OCI-LY7 (cell line): ENCODE measurements at regions not wholly inside any gene's neighbourhood (a gene's known extent, or its start where the extent isn't known, plus 50 kb on each side); places are given as distances from the start of the nearest gene placed in this dataset.

ENCODE experiments used
- BruUV-seq: library from RNA; stranded (reverse); fragments of 400-500 nt; replicated peaks from 2 replicates; lab custom pipeline; 2021; lab: Mats Ljungman, UMichigan
- CTCF ChIA-PET: fragments of 300-600 bp; sonication (Branson Sonifier 250); formaldehyde crosslinking; loops from one replicate; lab custom pipeline; 2022; ENCODE audit warnings: antibody characterized with exemption; ENCODE audit not compliant: unreplicated experiment; lab: Charles Lee
- POLR2A ChIA-PET: fragments of 300-600 bp; sonication (Branson Sonifier 250); formaldehyde crosslinking; loops from one replicate; lab custom pipeline; 2022; ENCODE audit warnings: antibody characterized with exemption; lab: Charles Lee
- DNase-seq: peaks from one replicate; pipeline ENCODE4 v3.0.0-alpha.2; 2015; ENCODE audit warnings: low spot score
- H2AFZ ChIP-seq: fragments of 200-600 bp; sonication (generic), shearing (Covaris generic); 2 replicates; pipeline ENCODE4 v1.6.1; 2014; ENCODE audit warnings: mild to moderate bottlenecking, antibody characterized with exemption, low read length, moderate library complexity
- H3K27ac ChIP-seq: fragments of 200-600 bp; sonication (generic); 2 replicates; pipeline ENCODE4 v1.5.1; 2014; ENCODE audit warnings: mixed run types, low read depth, mild to moderate bottlenecking, moderate library complexity, low read length, inconsistent platforms; ENCODE audit not compliant: poor library complexity, severe bottlenecking
- H3K36me3 ChIP-seq: fragments of 200-600 bp; sonication (generic); 2 replicates; pipeline ENCODE4 v1.6.1; 2014; ENCODE audit warnings: mild to moderate bottlenecking, antibody characterized with exemption, low read length, moderate library complexity, mixed read lengths; ENCODE audit not compliant: insufficient read depth
- H3K4me1 ChIP-seq: fragments of 200-600 bp; sonication (generic); 2 replicates; pipeline ENCODE4 v1.5.1; 2014; ENCODE audit warnings: mild to moderate bottlenecking, low read length; ENCODE audit not compliant: insufficient read depth, poor library complexity, severe bottlenecking
- H3K4me2 ChIP-seq: fragments of 200-600 bp; sonication (generic); 2 replicates; pipeline ENCODE4 v1.6.1; 2014; ENCODE audit warnings: mild to moderate bottlenecking, low read length
- H3K4me3 ChIP-seq: fragments of 200-600 bp; sonication (generic); 2 replicates; pipeline ENCODE4 v1.5.1; 2014; ENCODE audit warnings: mild to moderate bottlenecking, low read depth, low read length; ENCODE audit not compliant: poor library complexity, severe bottlenecking
- H3K79me2 ChIP-seq: fragments of 200-600 bp; sonication (generic); 2 replicates; pipeline ENCODE4 v1.6.1; 2016; ENCODE audit warnings: low read depth, mild to moderate bottlenecking, low read length, moderate library complexity, mixed read lengths; ENCODE audit not compliant: insufficient read depth
- H3K9me2 ChIP-seq: fragments of 200-600 bp; sonication (generic); 2 replicates; pipeline ENCODE4 v1.6.1; 2016; ENCODE audit warnings: mild to moderate bottlenecking, low read length, mixed read lengths; ENCODE audit not compliant: insufficient read depth
- H3K9me3 ChIP-seq: fragments of 200-600 bp; sonication (generic); 2 replicates; pipeline ENCODE4 v1.6.1; 2014; ENCODE audit warnings: mild to moderate bottlenecking, mixed run types, low read length, mixed read lengths
- H4K20me1 ChIP-seq: fragments of 200-600 bp; sonication (generic); 2 replicates; pipeline ENCODE4 v1.6.1; 2014; ENCODE audit warnings: mild to moderate bottlenecking, antibody characterized with exemption, low read length, moderate library complexity, mixed read lengths; ENCODE audit not compliant: insufficient read depth
- EZH2phosphoT487 ChIP-seq: fragments of 200-600 bp; sonication (generic); IDR thresholded peaks from 2 replicates; pipeline ENCODE4 v1.6.1; 2018; ENCODE audit warnings: low read depth, borderline replicate concordance, mild to moderate bottlenecking, mixed run types, antibody characterized with exemption, low read length, moderate library complexity, mixed read lengths
- intact Hi-C: fragments of 100-400 bp; cut with micrococcal nuclease; formaldehyde crosslinking; loops from one replicate; pipeline ENCODE4 v1.10.0; 2022; ENCODE audit not compliant: unreplicated experiment
- TF ChIP-seq, protein P1 (sequence below): fragments of 200-600 bp; sonication (generic); conservative IDR thresholded peaks from 2 replicates; pipeline ENCODE4 v1.5.1; 2014; ENCODE audit warnings: mild to moderate bottlenecking, antibody characterized with exemption, low read length, moderate library complexity, mixed read lengths

DNA sequence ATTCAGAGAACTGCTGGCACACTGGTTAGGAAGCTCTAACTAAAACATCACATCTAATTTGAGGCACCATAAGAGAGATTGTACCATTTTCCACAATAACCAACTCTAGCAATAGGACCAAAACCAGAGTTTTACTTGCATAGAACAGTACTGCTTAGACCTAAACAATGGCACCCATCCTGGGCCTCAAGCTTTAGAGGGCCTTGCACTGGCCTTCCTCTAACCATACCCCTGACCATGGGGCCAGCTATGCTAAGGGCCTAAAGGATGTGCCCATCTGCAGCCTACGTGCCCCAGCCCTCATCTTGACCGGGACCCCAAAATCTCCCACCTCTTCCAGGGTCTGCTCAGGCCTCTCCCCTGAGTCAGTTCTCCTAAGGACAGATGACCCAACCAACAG is 74.4 kb upstream of the ARHGAP32 start:
- POLR2A ChIA-PET = no interaction called here
- Histone ChIP-seq H3K4me2 (no peak overlapping the region), H4K20me1 (no peaks in the 10 kb centered on the region), H3K27ac (no peak overlapping the region), H3K9me2 (no peaks in the 10 kb centered on the region), H3K4me1 (no peaks in the 10 kb centered on the region), H3K36me3 (no peaks in the 10 kb centered on the region), H3K9me3 (no peaks in the 10 kb centered on the region), H3K79me2 (no peaks in the 10 kb centered on the region), H2AFZ (no peak overlapping the region), H3K4me3 (no peak overlapping the region)
- no peak for TF ChIP-seq EZH2phosphoT487
- TF ChIP-seq, protein P1, sequence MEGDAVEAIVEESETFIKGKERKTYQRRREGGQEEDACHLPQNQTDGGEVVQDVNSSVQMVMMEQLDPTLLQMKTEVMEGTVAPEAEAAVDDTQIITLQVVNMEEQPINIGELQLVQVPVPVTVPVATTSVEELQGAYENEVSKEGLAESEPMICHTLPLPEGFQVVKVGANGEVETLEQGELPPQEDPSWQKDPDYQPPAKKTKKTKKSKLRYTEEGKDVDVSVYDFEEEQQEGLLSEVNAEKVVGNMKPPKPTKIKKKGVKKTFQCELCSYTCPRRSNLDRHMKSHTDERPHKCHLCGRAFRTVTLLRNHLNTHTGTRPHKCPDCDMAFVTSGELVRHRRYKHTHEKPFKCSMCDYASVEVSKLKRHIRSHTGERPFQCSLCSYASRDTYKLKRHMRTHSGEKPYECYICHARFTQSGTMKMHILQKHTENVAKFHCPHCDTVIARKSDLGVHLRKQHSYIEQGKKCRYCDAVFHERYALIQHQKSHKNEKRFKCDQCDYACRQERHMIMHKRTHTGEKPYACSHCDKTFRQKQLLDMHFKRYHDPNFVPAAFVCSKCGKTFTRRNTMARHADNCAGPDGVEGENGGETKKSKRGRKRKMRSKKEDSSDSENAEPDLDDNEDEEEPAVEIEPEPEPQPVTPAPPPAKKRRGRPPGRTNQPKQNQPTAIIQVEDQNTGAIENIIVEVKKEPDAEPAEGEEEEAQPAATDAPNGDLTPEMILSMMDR = no peak
- intact Hi-C loops = no loop called here
- no peak for DNase-seq
- CTCF ChIA-PET = no interaction called here
- BruUV-seq = no TSS peak

DNA sequence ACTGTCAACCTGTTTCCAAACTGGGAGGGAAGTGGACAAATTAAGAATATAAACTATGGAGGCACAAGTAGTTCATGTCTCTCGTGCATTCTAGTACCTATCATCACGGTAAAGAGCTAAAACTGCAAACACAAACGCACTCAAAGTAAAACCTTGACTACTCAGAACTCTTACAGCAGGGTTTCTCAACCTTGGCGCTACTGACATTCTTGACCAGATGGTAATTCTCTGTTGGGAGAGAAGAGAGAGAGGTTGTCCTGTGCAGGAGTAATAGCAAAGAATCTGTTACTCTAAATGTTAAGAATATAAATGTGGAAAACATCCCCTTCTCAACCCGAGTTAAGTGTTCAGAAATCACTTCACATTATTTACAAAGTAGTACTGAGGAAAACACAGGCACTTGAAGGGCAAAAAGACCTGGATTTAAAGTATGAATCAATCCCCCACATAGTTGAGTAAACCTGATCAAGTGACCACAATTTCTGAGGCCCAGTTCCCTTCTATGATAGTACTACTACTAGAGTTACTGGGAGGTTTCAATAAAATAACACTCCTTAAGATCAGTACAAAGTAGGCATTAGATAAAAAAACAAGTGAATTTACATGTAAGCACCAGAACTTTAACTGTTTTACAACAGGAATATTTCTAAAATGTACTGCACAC is 73.1 kb upstream of the ARHGAP32 start:
- H3K79me2 ChIP-seq = no peaks in the 10 kb centered on the region

DNA sequence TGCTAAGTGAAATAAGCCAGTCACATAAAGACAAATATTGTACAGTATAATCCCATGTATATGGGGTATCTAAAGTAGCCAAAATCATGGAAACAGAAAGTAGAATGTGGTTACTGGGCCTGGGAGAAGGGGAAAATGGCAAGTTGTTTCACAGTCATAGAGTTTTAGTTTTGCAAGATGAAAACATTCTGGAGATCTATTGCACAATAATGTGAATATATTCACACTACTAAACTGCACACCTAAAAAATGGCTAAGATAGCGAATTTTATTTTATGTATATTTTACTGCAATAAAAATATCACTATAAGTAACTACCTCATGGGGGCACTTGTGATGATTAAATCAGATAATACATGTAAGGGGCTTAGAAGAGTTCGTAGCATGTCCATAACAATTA is 72.0 kb upstream of the ARHGAP32 start:
- H3K9me2 ChIP-seq = no peaks in the 10 kb centered on the region
- BruUV-seq = no TSS peak

More for the DNA sequence above, 73.1 kb upstream of the ARHGAP32 start:
- TF ChIP-seq EZH2phosphoT487 = no peak
- TF ChIP-seq, protein P1 = no peak
- Histone ChIP-seq H4K20me1 (no peaks in the 10 kb centered on the region), H3K9me2 (no peaks in the 10 kb centered on the region), H3K36me3 (no peaks in the 10 kb centered on the region), H3K27ac (no peak overlapping the region), H2AFZ (no peak overlapping the region), H3K4me2 (no peak overlapping the region), H3K9me3 (no peaks in the 10 kb centered on the region), H3K4me3 (no peak overlapping the region), H3K4me1 (no peaks in the 10 kb centered on the region)
- BruUV-seq = no TSS peak
- intact Hi-C loops = no loop called here
- POLR2A ChIA-PET = interaction anchor here (0.6 kb wide), 1 partner anchor 359 kb away, joined by 4 read pairs; no protein-coding TSS in a partner anchor
- DNase-seq = no peak
- CTCF ChIA-PET = no interaction called here

More for the DNA sequence above, 72.0 kb upstream of the ARHGAP32 start:
- Histone ChIP-seq H4K20me1 (no peaks in the 10 kb centered on the region), H3K4me2 (no peak overlapping the region), H3K79me2 (no peaks in the 10 kb centered on the region), H2AFZ (no peak overlapping the region), H3K9me3 (no peaks in the 10 kb centered on the region), H3K4me3 (no peak overlapping the region), H3K27ac (no peak overlapping the region), H3K36me3 (no peaks in the 10 kb centered on the region), H3K4me1 (no peaks in the 10 kb centered on the region)
- ChIA-PET CTCF (no interaction called here), POLR2A (no interaction called here)
- no peak for TF ChIP-seq EZH2phosphoT487
- TF ChIP-seq, protein P1 = no peak
- intact Hi-C loops = no loop called here
- DNase-seq = no peak
